ENCODE measurements at regions not wholly inside any gene's neighbourhood (a gene's known extent, or its start where the extent isn't known, plus 50 kb on each side); places are given as distances from the start of the nearest gene placed in this dataset.

DNA sequence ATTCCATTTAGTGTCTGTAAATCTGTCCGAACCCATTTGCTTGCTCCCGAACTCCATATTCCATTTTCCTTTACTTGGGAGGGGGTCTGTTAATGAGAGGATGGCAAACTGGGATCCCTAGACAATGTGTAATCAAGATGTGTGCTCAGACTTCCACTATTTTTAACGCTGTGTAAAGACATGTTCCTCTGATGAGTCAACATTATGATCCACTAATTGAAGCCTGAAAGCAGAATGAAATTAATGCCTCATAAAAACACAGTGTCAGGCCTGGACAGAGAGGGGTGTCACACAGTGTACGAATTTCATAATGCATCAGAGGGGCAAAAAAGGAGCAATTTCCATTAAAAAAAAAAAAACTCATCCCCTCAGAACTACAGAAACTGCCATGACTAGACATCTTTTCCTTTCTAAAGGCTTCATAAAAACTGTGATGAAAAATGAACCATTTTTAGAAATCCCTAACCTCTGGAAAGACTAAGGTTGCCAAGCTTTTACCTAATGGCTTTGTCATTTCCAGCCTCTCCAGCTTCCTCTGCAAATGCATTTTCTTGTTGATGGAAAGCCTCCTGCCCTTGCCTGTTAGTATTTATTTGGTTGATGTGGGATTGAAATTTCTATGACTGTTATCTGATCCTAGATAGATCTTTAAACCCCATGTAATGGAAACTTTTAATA is 209.2 kb upstream of the DCC start:
- TF ChIP-seq RCOR1 (IDR thresholded peaks at IDR 0.05; ENCODE audit: low read length) (no peak), SMC3 (IDR thresholded peaks at IDR 0.05; ENCODE audit: low read depth, low read length) (no peak), GABPA (IDR thresholded peaks at IDR 0.05; ENCODE audit: low read depth) (no peak), YY1 (IDR thresholded peaks at IDR 0.05; ENCODE audit: low read depth) (no peak)
- TF ChIP-seq, protein P1, sequence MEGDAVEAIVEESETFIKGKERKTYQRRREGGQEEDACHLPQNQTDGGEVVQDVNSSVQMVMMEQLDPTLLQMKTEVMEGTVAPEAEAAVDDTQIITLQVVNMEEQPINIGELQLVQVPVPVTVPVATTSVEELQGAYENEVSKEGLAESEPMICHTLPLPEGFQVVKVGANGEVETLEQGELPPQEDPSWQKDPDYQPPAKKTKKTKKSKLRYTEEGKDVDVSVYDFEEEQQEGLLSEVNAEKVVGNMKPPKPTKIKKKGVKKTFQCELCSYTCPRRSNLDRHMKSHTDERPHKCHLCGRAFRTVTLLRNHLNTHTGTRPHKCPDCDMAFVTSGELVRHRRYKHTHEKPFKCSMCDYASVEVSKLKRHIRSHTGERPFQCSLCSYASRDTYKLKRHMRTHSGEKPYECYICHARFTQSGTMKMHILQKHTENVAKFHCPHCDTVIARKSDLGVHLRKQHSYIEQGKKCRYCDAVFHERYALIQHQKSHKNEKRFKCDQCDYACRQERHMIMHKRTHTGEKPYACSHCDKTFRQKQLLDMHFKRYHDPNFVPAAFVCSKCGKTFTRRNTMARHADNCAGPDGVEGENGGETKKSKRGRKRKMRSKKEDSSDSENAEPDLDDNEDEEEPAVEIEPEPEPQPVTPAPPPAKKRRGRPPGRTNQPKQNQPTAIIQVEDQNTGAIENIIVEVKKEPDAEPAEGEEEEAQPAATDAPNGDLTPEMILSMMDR (IDR thresholded peaks at IDR 0.05) = no peak
- TF ChIP-seq, protein P2, sequence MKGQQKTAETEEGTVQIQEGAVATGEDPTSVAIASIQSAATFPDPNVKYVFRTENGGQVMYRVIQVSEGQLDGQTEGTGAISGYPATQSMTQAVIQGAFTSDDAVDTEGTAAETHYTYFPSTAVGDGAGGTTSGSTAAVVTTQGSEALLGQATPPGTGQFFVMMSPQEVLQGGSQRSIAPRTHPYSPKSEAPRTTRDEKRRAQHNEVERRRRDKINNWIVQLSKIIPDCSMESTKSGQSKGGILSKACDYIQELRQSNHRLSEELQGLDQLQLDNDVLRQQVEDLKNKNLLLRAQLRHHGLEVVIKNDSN (IDR thresholded peaks at IDR 0.05; ENCODE audit: borderline replicate concordance, low read depth) = no peak

All from SK-N-SH (cell line).